ENCODE measurements at regions not wholly inside any gene's neighbourhood (a gene's known extent, or its start where the extent isn't known, plus 50 kb on each side); places are given as distances from the start of the nearest gene placed in this dataset.

DNA sequence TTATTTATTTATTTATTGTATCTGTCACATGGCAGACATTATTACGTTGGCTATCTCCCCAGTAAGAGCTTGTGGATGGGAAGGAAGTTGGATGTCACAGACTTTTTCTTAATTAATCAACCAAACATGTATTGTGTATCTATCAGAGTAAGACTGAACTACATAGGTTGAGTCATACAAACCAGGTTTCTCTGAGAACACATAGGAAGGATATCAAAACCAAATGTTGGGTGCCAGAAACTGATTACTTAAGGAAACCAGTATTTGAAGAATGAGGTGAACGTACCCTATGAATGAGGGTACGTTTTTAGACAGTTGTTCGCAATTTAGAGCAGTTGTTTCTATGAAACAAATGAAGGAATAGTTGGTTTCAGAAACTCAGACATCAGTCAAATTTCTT, 136.4 kb downstream of the SLC17A6 start:
- TF ChIP-seq, protein P1, sequence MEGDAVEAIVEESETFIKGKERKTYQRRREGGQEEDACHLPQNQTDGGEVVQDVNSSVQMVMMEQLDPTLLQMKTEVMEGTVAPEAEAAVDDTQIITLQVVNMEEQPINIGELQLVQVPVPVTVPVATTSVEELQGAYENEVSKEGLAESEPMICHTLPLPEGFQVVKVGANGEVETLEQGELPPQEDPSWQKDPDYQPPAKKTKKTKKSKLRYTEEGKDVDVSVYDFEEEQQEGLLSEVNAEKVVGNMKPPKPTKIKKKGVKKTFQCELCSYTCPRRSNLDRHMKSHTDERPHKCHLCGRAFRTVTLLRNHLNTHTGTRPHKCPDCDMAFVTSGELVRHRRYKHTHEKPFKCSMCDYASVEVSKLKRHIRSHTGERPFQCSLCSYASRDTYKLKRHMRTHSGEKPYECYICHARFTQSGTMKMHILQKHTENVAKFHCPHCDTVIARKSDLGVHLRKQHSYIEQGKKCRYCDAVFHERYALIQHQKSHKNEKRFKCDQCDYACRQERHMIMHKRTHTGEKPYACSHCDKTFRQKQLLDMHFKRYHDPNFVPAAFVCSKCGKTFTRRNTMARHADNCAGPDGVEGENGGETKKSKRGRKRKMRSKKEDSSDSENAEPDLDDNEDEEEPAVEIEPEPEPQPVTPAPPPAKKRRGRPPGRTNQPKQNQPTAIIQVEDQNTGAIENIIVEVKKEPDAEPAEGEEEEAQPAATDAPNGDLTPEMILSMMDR (IDR thresholded peaks at IDR 0.05): no peak
- TF ChIP-seq POLR2A (IDR thresholded peaks at IDR 0.05): no peak
